ENCODE measurements at regions not wholly inside any gene's neighbourhood (a gene's known extent, or its start where the extent isn't known, plus 50 kb on each side); places are given as distances from the start of the nearest gene placed in this dataset.
"Not testable (repeated sequence)": the region's sequence is repeated elsewhere in the genome, so short reads cannot be mapped to it uniquely, and the experiment has no call there.

- H3K9ac ChIP-seq (ENCODE audit: low read depth in 1 of 3, low read length in 3 of 3) = no peak overlapping the region
- no peaks in the 10 kb centered on the region for H3K9me3 ChIP-seq (ENCODE audit: control insufficient read depth in 3 of 3, low read length in 3 of 3)
- no peak overlapping the region for H3K4me3 ChIP-seq (ENCODE audit: low read length in 3 of 3)
- no peak overlapping the region for H3K27ac ChIP-seq (ENCODE audit: low read depth, low read length)
- H3K27me3 ChIP-seq (ENCODE audit: control insufficient read depth in 3 of 3, insufficient read depth in 3 of 3, low read length in 3 of 3) = no peaks in the 10 kb centered on the region
- no peaks in the 10 kb centered on the region for H3K4me1 ChIP-seq (ENCODE audit: control insufficient read depth in 3 of 3, insufficient read depth in 3 of 3, low read length in 3 of 3)
- H3K36me3 ChIP-seq (ENCODE audit: control insufficient read depth in 3 of 3, insufficient read depth in 3 of 3, low read length in 3 of 3) = no peaks in the 10 kb centered on the region
These were observed 1175.1 kb upstream of the B3GALT2 start for GRCh38 chr1:194361374-194362131.

GRCh38 chr1:194358208-194358581, 1171.8 kb upstream of the B3GALT2 start:
- Histone ChIP-seq H3K9me3 (ENCODE audit: control insufficient read depth in 3 of 3, low read length in 3 of 3) (no peaks in the 10 kb centered on the region), H3K9ac (ENCODE audit: low read depth in 1 of 3, low read length in 3 of 3) (no peak overlapping the region), H3K27me3 (ENCODE audit: control insufficient read depth in 3 of 3, insufficient read depth in 3 of 3, low read length in 3 of 3) (no peaks in the 10 kb centered on the region)

GRCh38 chr1:194357573-194358207, 1171.3 kb upstream of the B3GALT2 start:
- not testable (repeated sequence) for H3K4me1 ChIP-seq (ENCODE audit: control insufficient read depth in 3 of 3, insufficient read depth in 3 of 3, low read length in 3 of 3); H3K36me3 ChIP-seq (ENCODE audit: control insufficient read depth in 3 of 3, insufficient read depth in 3 of 3, low read length in 3 of 3); H3K9me3 ChIP-seq (ENCODE audit: control insufficient read depth in 3 of 3, low read length in 3 of 3)

More at GRCh38 chr1:194358208-194358581, 1171.8 kb upstream of the B3GALT2 start:
- Histone ChIP-seq H3K36me3 (ENCODE audit: control insufficient read depth in 3 of 3, insufficient read depth in 3 of 3, low read length in 3 of 3) (no peaks in the 10 kb centered on the region), H3K4me1 (ENCODE audit: control insufficient read depth in 3 of 3, insufficient read depth in 3 of 3, low read length in 3 of 3) (no peaks in the 10 kb centered on the region), H3K4me3 (ENCODE audit: low read length in 3 of 3) (no peak overlapping the region), H3K27ac (ENCODE audit: low read depth, low read length) (no peak overlapping the region)

GRCh38 chr1:194355488-194356106, 1169.2 kb upstream of the B3GALT2 start:
- H3K9ac ChIP-seq (ENCODE audit: low read depth in 1 of 3, low read length in 3 of 3) = no peak overlapping the region
- no peaks in the 10 kb centered on the region for H3K36me3 ChIP-seq (ENCODE audit: control insufficient read depth in 3 of 3, insufficient read depth in 3 of 3, low read length in 3 of 3)
- H3K4me1 ChIP-seq (ENCODE audit: control insufficient read depth in 3 of 3, insufficient read depth in 3 of 3, low read length in 3 of 3) = no peaks in the 10 kb centered on the region
- no peak overlapping the region for H3K27ac ChIP-seq (ENCODE audit: low read depth, low read length)
- H3K9me3 ChIP-seq (ENCODE audit: control insufficient read depth in 3 of 3, low read length in 3 of 3) = no peaks in the 10 kb centered on the region
- H3K4me3 ChIP-seq (ENCODE audit: low read length in 3 of 3) = no peak overlapping the region
- H3K27me3 ChIP-seq (ENCODE audit: control insufficient read depth in 3 of 3, insufficient read depth in 3 of 3, low read length in 3 of 3) = no peaks in the 10 kb centered on the region

More at GRCh38 chr1:194357573-194358207, 1171.3 kb upstream of the B3GALT2 start:
- not testable (repeated sequence) for H3K27me3 ChIP-seq (ENCODE audit: control insufficient read depth in 3 of 3, insufficient read depth in 3 of 3, low read length in 3 of 3); H3K9ac ChIP-seq (ENCODE audit: low read depth in 1 of 3, low read length in 3 of 3); H3K4me3 ChIP-seq (ENCODE audit: low read length in 3 of 3); H3K27ac ChIP-seq (ENCODE audit: low read depth, low read length)

- H3K4me3 ChIP-seq (ENCODE audit: low read length in 3 of 3) = no peak overlapping the region
- no peaks in the 10 kb centered on the region for H3K4me1 ChIP-seq (ENCODE audit: control insufficient read depth in 3 of 3, insufficient read depth in 3 of 3, low read length in 3 of 3)
- H3K9me3 ChIP-seq (ENCODE audit: control insufficient read depth in 3 of 3, low read length in 3 of 3) = no peaks in the 10 kb centered on the region
- H3K27me3 ChIP-seq (ENCODE audit: control insufficient read depth in 3 of 3, insufficient read depth in 3 of 3, low read length in 3 of 3) = no peaks in the 10 kb centered on the region
- no peaks in the 10 kb centered on the region for H3K36me3 ChIP-seq (ENCODE audit: control insufficient read depth in 3 of 3, insufficient read depth in 3 of 3, low read length in 3 of 3)
- H3K9ac ChIP-seq (ENCODE audit: low read depth in 1 of 3, low read length in 3 of 3) = no peak overlapping the region
- H3K27ac ChIP-seq (ENCODE audit: low read depth, low read length) = no peak overlapping the region
These were observed 1166.7 kb upstream of the B3GALT2 start for GRCh38 chr1:194353121-194353520.

GRCh38 chr1:194347200-194347599, 1160.8 kb upstream of the B3GALT2 start:
- H3K4me3 ChIP-seq (ENCODE audit: low read length in 3 of 3) = no peak overlapping the region
- no peak overlapping the region for H3K27ac ChIP-seq (ENCODE audit: low read depth, low read length)
- no peaks in the 10 kb centered on the region for H3K27me3 ChIP-seq (ENCODE audit: control insufficient read depth in 3 of 3, insufficient read depth in 3 of 3, low read length in 3 of 3)
- no peak overlapping the region for H3K9ac ChIP-seq (ENCODE audit: low read depth in 1 of 3, low read length in 3 of 3)
- no peaks in the 10 kb centered on the region for H3K4me1 ChIP-seq (ENCODE audit: control insufficient read depth in 3 of 3, insufficient read depth in 3 of 3, low read length in 3 of 3)
- no peaks in the 10 kb centered on the region for H3K36me3 ChIP-seq (ENCODE audit: control insufficient read depth in 3 of 3, insufficient read depth in 3 of 3, low read length in 3 of 3)
- H3K9me3 ChIP-seq (ENCODE audit: control insufficient read depth in 3 of 3, low read length in 3 of 3) = no peaks in the 10 kb centered on the region

- H3K36me3 ChIP-seq (ENCODE audit: control insufficient read depth in 3 of 3, insufficient read depth in 3 of 3, low read length in 3 of 3) = no peaks in the 10 kb centered on the region
- H3K9ac ChIP-seq (ENCODE audit: low read depth in 1 of 3, low read length in 3 of 3) = no peak overlapping the region
- H3K27ac ChIP-seq (ENCODE audit: low read depth, low read length) = no peak overlapping the region
- H3K4me1 ChIP-seq (ENCODE audit: control insufficient read depth in 3 of 3, insufficient read depth in 3 of 3, low read length in 3 of 3) = no peaks in the 10 kb centered on the region
- no peaks in the 10 kb centered on the region for H3K27me3 ChIP-seq (ENCODE audit: control insufficient read depth in 3 of 3, insufficient read depth in 3 of 3, low read length in 3 of 3)
- H3K4me3 ChIP-seq (ENCODE audit: low read length in 3 of 3) = no peak overlapping the region
- no peaks in the 10 kb centered on the region for H3K9me3 ChIP-seq (ENCODE audit: control insufficient read depth in 3 of 3, low read length in 3 of 3)
These were observed 1156.3 kb upstream of the B3GALT2 start for GRCh38 chr1:194342484-194343262.

GRCh38 chr1:194341587-194341986, 1155.2 kb upstream of the B3GALT2 start:
- no peaks in the 10 kb centered on the region for H3K27me3 ChIP-seq (ENCODE audit: control insufficient read depth in 3 of 3, insufficient read depth in 3 of 3, low read length in 3 of 3)
- H3K4me1 ChIP-seq (ENCODE audit: control insufficient read depth in 3 of 3, insufficient read depth in 3 of 3, low read length in 3 of 3) = no peaks in the 10 kb centered on the region
- no peak overlapping the region for H3K4me3 ChIP-seq (ENCODE audit: low read length in 3 of 3)
- no peaks in the 10 kb centered on the region for H3K36me3 ChIP-seq (ENCODE audit: control insufficient read depth in 3 of 3, insufficient read depth in 3 of 3, low read length in 3 of 3)
- no peak overlapping the region for H3K9ac ChIP-seq (ENCODE audit: low read depth in 1 of 3, low read length in 3 of 3)
- H3K9me3 ChIP-seq (ENCODE audit: control insufficient read depth in 3 of 3, low read length in 3 of 3) = no peaks in the 10 kb centered on the region
- H3K27ac ChIP-seq (ENCODE audit: low read depth, low read length) = no peak overlapping the region

- no peaks in the 10 kb centered on the region for H3K9me3 ChIP-seq (ENCODE audit: control insufficient read depth in 3 of 3, low read length in 3 of 3)
These were observed 1153.1 kb upstream of the B3GALT2 start for GRCh38 chr1:194339471-194339870.

More at GRCh38 chr1:194339471-194339870, 1153.1 kb upstream of the B3GALT2 start:
- H3K9ac ChIP-seq (ENCODE audit: low read depth in 1 of 3, low read length in 3 of 3) = no peak overlapping the region
- H3K27me3 ChIP-seq (ENCODE audit: control insufficient read depth in 3 of 3, insufficient read depth in 3 of 3, low read length in 3 of 3) = no peaks in the 10 kb centered on the region
- no peaks in the 10 kb centered on the region for H3K36me3 ChIP-seq (ENCODE audit: control insufficient read depth in 3 of 3, insufficient read depth in 3 of 3, low read length in 3 of 3)
- no peak overlapping the region for H3K27ac ChIP-seq (ENCODE audit: low read depth, low read length)
- H3K4me1 ChIP-seq (ENCODE audit: control insufficient read depth in 3 of 3, insufficient read depth in 3 of 3, low read length in 3 of 3) = no peaks in the 10 kb centered on the region
- H3K4me3 ChIP-seq (ENCODE audit: low read length in 3 of 3) = no peak overlapping the region
